B cell (primary cell): ENCODE measurements at regions not wholly inside any gene's neighbourhood (a gene's known extent, or its start where the extent isn't known, plus 50 kb on each side); places are given as distances from the start of the nearest gene placed in this dataset.

ENCODE experiments used
- ATAC-seq: fragments of 200-7000 bp; cut with Tn5 transposase; one replicate; pipeline ENCODE4 v1.10.0; 2021; ENCODE audit warnings: low read depth, mild to moderate bottlenecking, moderate number of reproducible peaks, moderate library complexity
- CTCF ChIA-PET: fragments of 350-600 bp; sonication (Branson Sonifier 250); formaldehyde crosslinking; loops from one replicate; lab custom pipeline; 2021; ENCODE audit warnings: antibody characterized with exemption, inconsistent platforms; lab: Charles Lee
- POLR2A ChIA-PET: fragments of 350-600 bp; sonication (Branson Sonifier 250); formaldehyde crosslinking; loops from one replicate; lab custom pipeline; 2021; ENCODE audit warnings: antibody characterized with exemption; lab: Charles Lee
- DNase-seq: peaks from one replicate; pipeline ENCODE4 v3.0.0; 2013
- H2AFZ ChIP-seq: 2 replicates; pipeline ENCODE4 v1.6.1; 2012; ENCODE audit warnings: mild to moderate bottlenecking, low read depth, low read length; ENCODE audit not compliant: insufficient read depth, poor library complexity, severe bottlenecking
- H3K27ac ChIP-seq, 2 donors: 1 replicate in 1 of 2; 2 replicates in 1 of 2; pipeline ENCODE4 v1.5.1; 2012 to 2013; ENCODE audit warnings: low read length in 2 of 2, mild to moderate bottlenecking in 2 of 2, moderate library complexity in 1 of 2
- H3K27me3 ChIP-seq, 4 experiments: fragments of 200-600 bp in 1 of 4; sonication (generic) in 1 of 4; replicated peaks in 1 of 4; 1 replicate in 2 of 4; 2 replicates in 2 of 4; pipeline versions ENCODE4 v1.6.1 to v1.7.0; 2013 to 2016; ENCODE audit warnings: low read length in 3 of 4, mild to moderate bottlenecking in 2 of 4, mixed read lengths in 1 of 4, moderate library complexity in 1 of 4; ENCODE audit not compliant: insufficient read depth in 4 of 4, control insufficient read depth in 3 of 4; ENCODE audit errors: control extremely low read depth in 1 of 4
- H3K36me3 ChIP-seq, 2 experiments: replicated peaks in 1 of 2; 1 replicate in 1 of 2; 2 replicates in 1 of 2; pipeline versions ENCODE4 v1.6.1 to v1.7.1; 2013; ENCODE audit warnings: low read length in 1 of 2; ENCODE audit not compliant: insufficient read depth in 2 of 2, control insufficient read depth in 1 of 2; ENCODE audit errors: control extremely low read depth in 1 of 2, extremely low read depth in 1 of 2
- H3K4me1 ChIP-seq, 2 donors: fragments of 200-600 bp in 1 of 2; sonication (generic) in 1 of 2; 1 replicate in 1 of 2; 2 replicates in 1 of 2; pipeline versions ENCODE4 v1.5.1 to v1.6.1; 2013 to 2017; ENCODE audit warnings: low read length in 2 of 2; ENCODE audit not compliant: control insufficient read depth in 2 of 2, insufficient read depth in 2 of 2
- H3K4me2 ChIP-seq: replicated peaks from 2 replicates; pipeline ENCODE3; 2012; ENCODE audit warnings: mild to moderate bottlenecking, low read depth, low read length; ENCODE audit not compliant: poor library complexity, severe bottlenecking
- H3K4me3 ChIP-seq, 5 experiments: fragments of 200-600 bp in 1 of 5; sonication (generic) in 1 of 5; 1 replicate in 3 of 5; 2 replicates in 2 of 5; pipeline versions ENCODE4 v1.5.1 to v1.7.0; 2011 to 2016; ENCODE audit warnings: low read length in 4 of 5, mild to moderate bottlenecking in 4 of 5, low read depth in 2 of 5, control low read depth in 1 of 5, moderate library complexity in 1 of 5; ENCODE audit not compliant: insufficient read depth in 1 of 5; ENCODE audit errors: control extremely low read depth in 1 of 5, extremely low read depth in 1 of 5
- H3K79me2 ChIP-seq: fragments of 200-600 bp; sonication (generic); one replicate; pipeline ENCODE4 v1.6.0; 2016; ENCODE audit warnings: low read length; ENCODE audit not compliant: control insufficient read depth, insufficient read depth
- H3K9ac ChIP-seq: fragments of 200-600 bp; sonication (generic); 2 replicates; pipeline ENCODE4 v1.6.1; 2017; ENCODE audit warnings: mild to moderate bottlenecking, low read length, moderate library complexity
- H3K9me3 ChIP-seq, 3 donors: one replicate each; pipeline versions ENCODE4 v1.6.1 to v1.7.1; 2013; ENCODE audit warnings: low read length in 2 of 3; ENCODE audit not compliant: control insufficient read depth in 2 of 3, insufficient read depth in 1 of 3; ENCODE audit errors: control extremely low read depth in 1 of 3
- H4K20me1 ChIP-seq: 2 replicates; pipeline ENCODE4 v1.6.0; 2012; ENCODE audit warnings: mild to moderate bottlenecking, low read length; ENCODE audit not compliant: insufficient read depth, control insufficient read depth, poor library complexity, severe bottlenecking
- H3K27ac Mint-ChIP-seq: one replicate; pipeline ENCODE4 v1.8.0; 2021; ENCODE audit warnings: mixed read lengths
- H3K27me3 Mint-ChIP-seq: one replicate; pipeline ENCODE4 v1.8.0; 2021; ENCODE audit warnings: mixed read lengths
- H3K4me1 Mint-ChIP-seq: one replicate; pipeline ENCODE4 v1.8.0; 2021; ENCODE audit warnings: mixed read lengths
- H3K4me3 Mint-ChIP-seq: one replicate; pipeline ENCODE4 v1.8.0; 2021; ENCODE audit warnings: mixed read lengths
- H3K9me3 Mint-ChIP-seq: one replicate; pipeline ENCODE4 v1.8.0; 2022; ENCODE audit warnings: mixed read lengths; ENCODE audit not compliant: insufficient read depth
- EZH2 ChIP-seq: IDR thresholded peaks from 2 replicates; pipeline ENCODE4 v1.6.1; 2012; ENCODE audit warnings: borderline replicate concordance, low read depth, mild to moderate bottlenecking, moderate library complexity, low read length; ENCODE audit not compliant: insufficient read depth, poor library complexity, severe bottlenecking
- WGBS: methylation state at CpG from one replicate; pipeline ENCODE4 v1.1.5; 2013; ENCODE audit warnings: missing lambda C conversion rate; ENCODE audit not compliant: insufficient coverage; 5-methylcytosine and 5-hydroxymethylcytosine counted together
- intact Hi-C: fragments of 100-400 bp; cut with micrococcal nuclease; formaldehyde crosslinking; loops from one replicate; pipeline ENCODE4 v1.10.0; 2022
- TF ChIP-seq, protein P1 (sequence below): fragments of 200-600 bp; IDR thresholded peaks from one replicate; pipeline ENCODE4 v1.8.0; 2022; ENCODE audit warnings: antibody characterized with exemption, mild to moderate bottlenecking

DNA sequence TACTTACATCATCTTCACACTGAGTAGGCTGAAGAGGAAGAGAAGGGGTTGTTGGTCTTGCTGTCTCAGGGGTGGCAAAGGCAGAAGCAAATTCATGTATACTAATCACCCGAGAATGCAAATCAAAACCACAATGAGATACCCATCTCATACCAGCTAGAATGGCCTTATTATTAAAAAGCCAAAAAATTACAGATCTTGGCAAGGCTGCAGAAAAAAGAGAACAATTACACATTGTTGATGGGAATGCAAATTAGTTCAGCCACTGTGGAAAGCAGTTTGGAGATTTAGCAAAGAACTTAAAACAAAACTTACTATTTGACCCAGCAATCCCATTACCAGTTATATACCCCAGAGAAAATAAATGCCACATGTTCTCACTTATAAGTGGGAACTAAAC, 154.9 kb downstream of the SEC23A start:
- TF ChIP-seq EZH2: no peak
- TF ChIP-seq, protein P1, sequence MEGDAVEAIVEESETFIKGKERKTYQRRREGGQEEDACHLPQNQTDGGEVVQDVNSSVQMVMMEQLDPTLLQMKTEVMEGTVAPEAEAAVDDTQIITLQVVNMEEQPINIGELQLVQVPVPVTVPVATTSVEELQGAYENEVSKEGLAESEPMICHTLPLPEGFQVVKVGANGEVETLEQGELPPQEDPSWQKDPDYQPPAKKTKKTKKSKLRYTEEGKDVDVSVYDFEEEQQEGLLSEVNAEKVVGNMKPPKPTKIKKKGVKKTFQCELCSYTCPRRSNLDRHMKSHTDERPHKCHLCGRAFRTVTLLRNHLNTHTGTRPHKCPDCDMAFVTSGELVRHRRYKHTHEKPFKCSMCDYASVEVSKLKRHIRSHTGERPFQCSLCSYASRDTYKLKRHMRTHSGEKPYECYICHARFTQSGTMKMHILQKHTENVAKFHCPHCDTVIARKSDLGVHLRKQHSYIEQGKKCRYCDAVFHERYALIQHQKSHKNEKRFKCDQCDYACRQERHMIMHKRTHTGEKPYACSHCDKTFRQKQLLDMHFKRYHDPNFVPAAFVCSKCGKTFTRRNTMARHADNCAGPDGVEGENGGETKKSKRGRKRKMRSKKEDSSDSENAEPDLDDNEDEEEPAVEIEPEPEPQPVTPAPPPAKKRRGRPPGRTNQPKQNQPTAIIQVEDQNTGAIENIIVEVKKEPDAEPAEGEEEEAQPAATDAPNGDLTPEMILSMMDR: no peak
- no peaks in the 10 kb centered on the region for H3K4me1 Mint-ChIP-seq
- H3K27me3 Mint-ChIP-seq: peaks cover 4% of the 10 kb centered on the region
- no CpG with 5 or more reads among the region's 1 CpG for WGBS
- H3K27ac Mint-ChIP-seq: no peak overlapping the region
- H3K4me3 Mint-ChIP-seq: no peak overlapping the region
- Histone ChIP-seq H3K9ac (no peak overlapping the region), H3K27ac (no peak overlapping the region), H3K4me2 (no peak overlapping the region), H3K4me3 (no peak overlapping the region), H2AFZ (no peak overlapping the region), H3K36me3 (no peaks in the 10 kb centered on the region), H3K79me2 (no peaks in the 10 kb centered on the region), H3K27me3 (no peaks in the 10 kb centered on the region), H3K9me3 (no peaks in the 10 kb centered on the region), H3K4me1 (no peaks in the 10 kb centered on the region), H4K20me1 (no peaks in the 10 kb centered on the region)
- ATAC-seq (no peak), DNase-seq (no peak)
- intact Hi-C loops: no loop called here
- H3K9me3 Mint-ChIP-seq: no peaks in the 10 kb centered on the region
- CTCF ChIA-PET: no interaction called here
- POLR2A ChIA-PET: no interaction called here

DNA sequence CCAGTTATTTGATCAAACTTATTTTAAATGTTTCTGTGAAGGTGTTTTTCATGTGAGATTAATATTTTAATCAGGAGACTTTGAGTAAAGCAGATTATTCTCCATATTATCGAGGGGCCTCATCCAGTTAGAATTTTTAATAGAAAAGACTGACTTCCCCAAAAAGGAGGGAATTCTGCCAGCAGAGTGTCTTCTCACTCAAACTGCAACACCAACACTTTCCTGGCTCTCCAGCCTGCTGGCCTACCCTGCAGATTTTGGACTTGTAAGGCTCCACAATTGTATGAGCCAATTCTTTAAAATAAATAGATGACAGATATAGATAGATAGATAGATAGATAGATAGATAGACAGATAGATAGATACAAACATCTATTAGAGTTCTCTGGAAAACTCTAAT, 155.7 kb downstream of the SEC23A start:
- Histone ChIP-seq H3K27me3 (no peaks in the 10 kb centered on the region), H3K36me3 (no peaks in the 10 kb centered on the region), H2AFZ (no peak overlapping the region), H3K4me2 (no peak overlapping the region), H3K9me3 (no peaks in the 10 kb centered on the region), H3K27ac (no peak overlapping the region), H3K4me3 (no peak overlapping the region), H3K4me1 (no peaks in the 10 kb centered on the region), H3K9ac (no peak overlapping the region), H3K79me2 (no peaks in the 10 kb centered on the region), H4K20me1 (no peaks in the 10 kb centered on the region)
- DNase-seq (no peak), ATAC-seq (no peak)
- intact Hi-C loops: no loop called here
- Mint-ChIP-seq H3K4me3 (no peak overlapping the region), H3K9me3 (no peaks in the 10 kb centered on the region), H3K27ac (no peak overlapping the region), H3K4me1 (no peaks in the 10 kb centered on the region), H3K27me3 (peaks cover 4% of the 10 kb centered on the region)
- TF ChIP-seq, protein P1: no peak
- no peak for TF ChIP-seq EZH2
- ChIA-PET POLR2A (no interaction called here), CTCF (no interaction called here)
- whole genome bisulfite sequencing: no CpG with 5 or more reads among the region's 1 CpG
